HG03139 (cell line): ENCODE measurements at regions not wholly inside any gene's neighbourhood (a gene's known extent, or its start where the extent isn't known, plus 50 kb on each side); places are given as distances from the start of the nearest gene placed in this dataset.
"Not testable (repeated sequence)": the region's sequence is repeated elsewhere in the genome, so short reads cannot be mapped to it uniquely, and the experiment has no call there.

Source experiments
- ATAC-seq: cut with Tn5 transposase; IDR thresholded peaks from one replicate; pipeline ENCODE4 v1.9.1; 2021; ENCODE audit not compliant: unreplicated experiment

DNA sequence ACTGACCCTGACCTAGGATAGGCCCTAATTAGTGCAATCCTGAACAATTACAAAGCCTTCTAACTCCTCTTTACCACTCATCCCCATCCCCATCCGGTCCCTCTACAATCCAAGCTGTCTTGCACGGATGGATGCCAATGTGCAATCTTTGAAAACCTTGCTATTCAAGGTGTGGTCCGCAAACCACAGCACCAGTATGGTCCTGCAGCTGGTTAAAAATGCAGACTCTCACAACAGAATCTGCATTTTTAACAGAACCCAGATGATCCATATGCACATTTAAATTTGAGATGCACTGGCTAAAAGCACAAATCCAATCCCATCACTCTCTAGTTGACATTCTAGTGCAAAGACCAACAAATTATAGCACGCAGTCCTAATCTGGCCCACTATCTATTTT lies 230.6 kb upstream of the KRR1 start:
- ATAC-seq = no peak

DNA sequence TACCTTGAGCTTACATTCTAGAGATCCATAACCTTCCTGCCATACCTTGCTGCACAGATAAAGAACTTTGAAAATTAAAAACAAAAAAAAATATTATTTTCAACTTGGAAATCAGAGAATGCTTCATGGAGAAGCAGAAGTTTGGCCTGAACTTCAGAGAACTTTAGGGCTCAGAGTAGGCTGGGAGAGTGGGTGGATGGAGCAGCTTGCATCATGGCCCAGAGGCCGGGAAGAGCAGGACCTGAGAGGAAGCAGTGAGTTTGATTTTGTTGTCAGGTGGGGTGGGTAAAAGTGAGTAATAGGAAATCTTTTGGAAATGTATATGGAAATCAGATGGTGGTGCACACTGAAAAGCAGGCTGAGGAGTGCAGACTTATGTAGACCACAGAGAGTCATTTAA lies 228.5 kb upstream of the KRR1 start:
- ATAC-seq = no peak

DNA sequence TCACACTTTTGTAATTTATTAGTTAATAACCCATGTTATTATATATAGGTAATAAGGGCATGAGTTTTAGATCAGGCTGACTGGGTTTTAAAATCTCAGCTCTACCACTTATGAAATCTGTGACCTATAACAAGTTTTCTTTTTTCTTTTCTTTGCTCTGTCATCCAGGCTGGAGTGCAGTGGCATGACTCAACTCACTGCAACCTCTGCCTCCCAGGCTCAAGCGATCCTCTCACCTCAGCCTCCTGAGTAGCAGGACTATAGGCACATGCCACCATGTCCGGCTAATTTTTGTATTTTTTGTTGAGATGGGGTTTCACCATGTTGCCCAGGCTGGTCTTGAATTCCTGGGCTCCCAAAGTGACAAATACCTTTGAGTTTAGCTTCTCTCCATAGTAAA lies 227.7 kb upstream of the KRR1 start:
- not testable (repeated sequence) for ATAC-seq

DNA sequence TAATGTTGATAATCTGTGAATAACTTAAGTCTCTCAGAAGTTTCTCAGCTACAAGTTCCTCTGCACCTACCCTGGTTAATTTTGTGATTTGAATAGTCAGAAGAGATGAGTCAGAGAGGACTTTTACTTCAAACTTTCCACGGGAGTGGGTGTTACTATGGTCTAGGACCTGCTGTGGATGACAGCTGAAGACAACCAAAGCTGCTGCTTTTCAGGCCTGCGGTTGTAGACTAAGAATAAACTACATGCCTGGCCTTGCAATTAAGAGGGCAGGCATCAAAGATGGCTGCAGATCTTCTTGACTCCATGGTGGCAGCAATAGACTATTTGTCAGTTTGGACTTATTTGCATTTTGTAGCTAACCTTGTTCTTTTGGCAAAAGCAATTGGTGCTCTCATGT lies 227.1 kb upstream of the KRR1 start:
- ATAC-seq = peak; percentile 78

DNA sequence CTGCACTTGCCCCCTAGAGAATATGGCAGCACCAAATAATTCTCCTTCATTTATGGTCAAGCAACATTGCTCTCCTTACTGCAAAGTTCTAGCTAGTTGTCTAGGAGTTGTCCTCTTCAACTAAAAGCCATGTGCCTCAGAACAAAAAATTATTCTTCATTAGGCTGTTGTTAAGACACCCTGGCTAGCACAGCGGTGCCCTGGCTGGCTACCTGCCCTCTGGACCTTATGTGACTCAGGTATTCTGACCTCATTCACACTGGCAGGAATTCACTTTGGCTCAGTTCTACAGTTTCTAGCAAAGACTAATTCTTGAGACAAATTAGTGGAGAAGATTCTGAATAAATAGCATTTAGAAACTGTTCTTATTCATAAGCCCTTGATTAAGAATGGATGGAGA lies 224.4 kb upstream of the KRR1 start:
- no peak for ATAC-seq

DNA sequence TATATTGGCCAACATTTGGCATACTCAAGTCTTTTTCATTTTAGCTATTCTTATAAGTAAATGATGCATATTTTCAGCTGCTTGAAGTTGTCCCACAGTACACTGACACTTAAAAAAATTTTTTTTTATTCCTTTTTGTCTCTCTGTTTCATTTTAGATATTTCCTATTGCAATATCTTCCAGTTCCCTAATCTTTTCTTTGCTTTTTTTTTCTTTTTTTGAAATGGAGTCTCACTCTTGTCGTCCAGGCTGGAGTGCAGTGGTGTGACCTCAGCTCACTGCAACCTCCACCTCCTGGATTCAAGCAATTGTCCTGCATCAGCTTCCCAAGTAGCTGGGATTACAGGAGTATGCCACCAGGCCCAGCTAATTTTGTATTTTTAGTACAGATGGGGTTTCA lies 217.4 kb upstream of the KRR1 start:
- no peak for ATAC-seq

DNA sequence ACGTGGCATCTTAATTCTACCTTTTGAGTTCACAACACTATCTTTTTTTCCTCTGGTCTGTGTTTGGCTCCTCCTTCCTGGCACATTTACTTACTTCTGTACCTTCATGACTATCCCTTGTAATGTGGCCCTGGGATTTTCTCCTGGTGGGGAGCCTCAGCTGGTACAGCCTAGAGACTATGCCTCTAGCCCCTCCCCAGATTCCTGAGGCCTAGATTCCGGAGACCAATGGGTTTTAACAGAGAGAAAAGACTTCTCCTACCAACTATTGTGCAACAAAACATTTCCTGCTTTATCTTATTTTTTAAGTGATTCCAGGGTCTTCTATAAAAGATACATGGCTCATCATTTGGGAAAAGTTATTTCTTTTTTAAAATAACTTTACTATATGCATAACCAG lies 216.2 kb upstream of the KRR1 start:
- no peak for ATAC-seq

DNA sequence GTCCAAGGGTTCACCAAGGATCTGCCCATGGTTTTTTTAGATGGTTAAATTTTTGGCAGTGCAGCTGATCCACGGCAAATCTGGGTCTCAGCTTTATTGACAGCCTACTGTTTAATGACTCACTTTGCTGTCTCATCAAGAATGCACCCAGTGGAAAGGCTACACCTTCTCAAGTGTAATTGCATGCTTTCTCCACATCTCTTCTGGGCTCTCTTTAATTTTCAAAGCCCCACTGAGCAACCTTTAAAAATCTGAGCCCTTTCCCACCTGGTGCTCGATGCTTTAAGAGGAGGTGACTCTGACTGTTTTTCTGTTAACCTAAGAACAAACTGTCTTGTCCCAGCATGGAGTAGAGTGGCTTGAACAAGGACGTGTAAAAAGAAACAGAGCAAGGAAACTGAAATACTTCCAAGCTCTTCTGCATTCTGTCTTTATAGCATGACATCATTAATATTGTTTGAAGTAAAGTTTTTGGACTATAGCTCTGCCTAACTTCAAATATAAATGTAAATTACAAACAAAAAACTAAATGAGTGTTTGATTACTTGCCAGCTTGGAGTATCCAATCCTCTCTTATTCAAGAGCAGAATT lies 214.2 kb upstream of the KRR1 start:
- no peak for ATAC-seq

DNA sequence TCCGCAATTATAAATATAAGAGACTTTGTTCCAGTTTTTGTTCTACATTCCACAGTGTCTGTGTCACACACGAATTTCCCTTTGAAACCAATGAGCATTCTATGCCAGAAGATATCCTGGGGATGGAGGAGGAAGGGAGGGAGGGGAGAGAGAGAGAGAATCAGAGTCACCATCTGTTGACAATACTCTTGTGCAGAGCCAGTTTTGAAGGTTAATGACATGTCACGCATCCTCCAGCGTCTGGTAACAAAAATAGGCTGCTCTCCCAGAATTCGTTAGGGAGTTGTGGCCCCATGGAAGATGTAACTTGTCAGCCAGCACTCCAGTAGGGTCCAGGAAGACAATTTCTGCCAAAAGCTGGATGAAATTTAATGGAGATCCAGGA lies 213.5 kb upstream of the KRR1 start:
- ATAC-seq = no peak

DNA sequence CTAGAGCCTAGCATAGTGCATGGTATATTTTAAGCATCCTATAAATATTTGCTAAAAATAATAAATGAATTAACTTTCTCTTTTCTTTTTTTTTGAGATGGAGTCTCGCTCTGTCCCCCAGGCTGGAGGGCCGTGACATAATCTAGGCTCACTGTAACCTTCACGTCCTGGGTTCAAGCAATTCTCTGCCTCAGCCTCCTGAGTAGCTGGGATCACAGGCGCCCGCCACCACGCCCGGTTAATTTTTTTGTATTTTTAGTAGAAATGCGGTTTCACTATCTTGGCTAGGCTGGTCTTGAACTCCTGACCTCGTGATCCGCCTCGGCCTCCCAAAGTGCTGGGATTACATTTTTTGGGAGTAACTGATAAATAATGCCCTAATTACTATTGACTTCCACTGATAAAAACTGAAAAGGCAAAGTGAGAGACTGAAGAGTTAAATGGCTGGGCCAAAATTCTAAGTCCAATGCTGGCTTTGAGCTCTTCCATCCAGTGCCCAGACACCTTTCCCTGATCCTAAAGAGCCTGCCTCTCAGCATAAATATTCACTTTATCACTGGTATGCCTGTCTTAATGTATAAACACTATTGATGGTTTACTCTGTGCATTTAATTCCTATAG lies 213.0 kb upstream of the KRR1 start:
- no peak for ATAC-seq

DNA sequence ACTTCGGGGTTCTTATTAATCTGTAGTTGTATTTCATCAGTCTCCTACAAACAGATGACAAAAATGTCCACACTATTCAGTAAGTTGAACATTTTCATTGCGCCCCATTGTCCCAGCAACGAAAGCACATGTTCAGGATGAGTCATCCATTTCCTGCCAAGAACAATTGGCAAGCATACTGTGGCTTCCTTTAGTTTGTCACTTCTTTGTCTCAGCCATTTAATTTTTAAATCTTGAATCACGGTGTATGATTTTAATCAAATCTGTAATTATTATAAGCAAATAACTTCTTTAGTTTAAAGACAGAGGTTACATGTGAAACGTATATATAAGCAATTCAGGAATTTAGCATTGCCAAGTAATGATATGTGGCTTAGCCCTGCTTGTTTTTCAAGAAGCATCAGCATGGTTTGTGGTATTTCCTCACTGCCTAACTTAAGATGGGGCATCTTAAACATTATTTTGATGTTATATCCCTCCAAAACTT lies 211.3 kb upstream of the KRR1 start:
- ATAC-seq = peak; percentile 95

DNA sequence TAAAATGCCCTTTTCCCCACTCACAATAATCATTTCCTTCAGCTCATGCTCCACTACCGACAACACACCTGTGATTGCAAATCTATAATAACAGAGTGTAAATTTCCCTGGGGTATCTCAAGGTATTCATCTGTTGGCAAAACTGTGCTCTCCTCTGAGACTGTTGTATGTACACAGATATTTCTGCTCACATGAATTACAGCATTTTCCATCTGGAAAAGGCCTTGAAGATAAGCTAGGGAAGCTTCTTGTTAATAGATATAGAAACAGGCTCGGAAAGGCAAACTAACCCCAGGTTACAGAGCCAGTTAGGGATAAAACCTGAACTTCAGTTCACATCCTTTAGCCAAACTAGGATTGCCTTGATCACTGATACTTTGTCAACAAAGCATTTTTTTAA lies 210.4 kb upstream of the KRR1 start:
- ATAC-seq = no peak

DNA sequence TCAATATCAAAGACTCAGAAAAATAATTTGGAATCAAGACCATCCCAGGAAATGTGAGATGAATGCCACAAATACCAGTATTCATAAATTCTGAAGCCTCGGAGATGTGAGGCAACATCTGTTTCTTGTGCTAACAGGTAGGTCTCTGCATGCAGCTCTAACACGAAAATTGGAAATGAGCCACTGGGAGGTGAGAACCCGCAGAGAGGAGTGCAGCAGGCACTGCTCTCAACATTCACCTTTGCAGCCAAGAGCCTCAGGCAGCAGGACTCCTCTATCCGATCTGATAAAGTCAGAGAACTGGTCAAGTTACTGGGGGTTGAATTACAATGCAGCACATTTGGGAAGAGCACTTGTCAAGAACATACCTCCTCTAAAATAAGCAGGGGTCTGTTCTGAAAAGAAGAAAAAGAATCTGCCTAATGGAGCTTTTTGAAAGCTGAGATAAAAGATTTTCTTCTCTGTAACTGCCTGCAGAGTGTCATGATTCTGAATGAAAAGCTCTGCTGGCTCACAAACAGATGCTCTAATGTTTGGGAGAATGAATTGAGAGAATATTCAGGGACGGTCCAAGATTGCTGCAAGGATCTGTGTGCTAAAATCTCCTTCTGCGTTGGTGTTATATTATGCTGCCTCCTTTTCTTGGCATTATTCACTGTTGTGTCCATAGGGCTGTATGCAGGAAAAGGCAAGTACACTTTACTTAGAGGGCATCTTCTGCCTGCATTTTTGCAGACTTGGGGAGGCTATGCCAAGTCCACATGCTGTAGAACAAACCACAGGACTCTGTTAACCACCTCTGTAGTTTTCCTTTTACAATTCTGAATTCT lies 209.6 kb upstream of the KRR1 start:
- no peak for ATAC-seq

DNA sequence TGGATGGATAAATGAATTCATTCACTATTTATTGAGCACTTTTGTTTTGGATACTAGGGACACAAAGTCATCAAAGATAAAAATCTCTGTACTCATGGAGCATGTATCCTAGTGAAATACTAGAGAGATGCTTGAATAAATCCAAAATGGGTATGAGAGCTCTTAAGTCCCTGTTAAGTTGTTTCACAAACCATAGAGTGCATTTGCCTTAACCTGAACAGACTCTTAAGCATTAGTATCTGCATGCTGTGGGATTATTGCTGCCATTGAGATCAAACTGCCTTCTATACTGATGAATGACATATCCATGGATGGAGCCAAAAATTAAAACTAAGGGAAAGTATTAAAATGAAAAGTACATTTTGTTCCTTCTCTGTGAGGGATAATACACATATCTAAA lies 206.5 kb upstream of the KRR1 start:
- no peak for ATAC-seq

DNA sequence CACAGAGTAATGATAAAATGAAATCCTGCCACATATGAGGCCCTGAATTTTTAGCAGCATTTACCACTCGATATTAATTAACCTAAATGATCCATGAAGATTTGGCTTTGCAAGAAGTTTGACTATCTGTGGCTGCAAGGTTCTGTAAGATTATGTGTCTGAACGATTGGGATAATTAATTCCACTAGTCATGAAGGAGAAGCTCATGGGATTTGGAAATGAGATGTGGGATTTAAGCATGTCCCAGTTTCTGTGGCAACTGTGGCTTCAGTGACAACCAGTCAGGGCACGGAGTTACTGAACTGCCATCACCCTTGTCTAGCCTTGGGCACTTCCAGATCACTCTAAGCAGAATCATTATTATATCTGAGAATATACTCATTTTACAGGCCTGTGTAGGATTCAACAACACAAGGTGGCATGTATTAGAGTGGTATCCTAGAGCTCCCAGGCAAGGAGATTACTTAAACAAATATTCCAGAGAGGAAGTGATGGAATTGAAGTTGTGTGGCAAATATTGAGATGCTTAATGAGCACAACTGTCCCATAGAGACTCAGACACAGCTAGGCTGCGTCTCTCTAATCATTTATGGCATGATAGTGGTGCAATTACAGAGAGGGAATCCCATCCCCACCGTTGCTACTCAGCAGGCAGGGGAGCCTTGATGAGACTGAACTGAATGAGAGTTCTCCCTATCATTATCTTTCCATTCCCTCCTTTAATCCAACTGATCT lies 205.0 kb upstream of the KRR1 start:
- ATAC-seq = no peak

DNA sequence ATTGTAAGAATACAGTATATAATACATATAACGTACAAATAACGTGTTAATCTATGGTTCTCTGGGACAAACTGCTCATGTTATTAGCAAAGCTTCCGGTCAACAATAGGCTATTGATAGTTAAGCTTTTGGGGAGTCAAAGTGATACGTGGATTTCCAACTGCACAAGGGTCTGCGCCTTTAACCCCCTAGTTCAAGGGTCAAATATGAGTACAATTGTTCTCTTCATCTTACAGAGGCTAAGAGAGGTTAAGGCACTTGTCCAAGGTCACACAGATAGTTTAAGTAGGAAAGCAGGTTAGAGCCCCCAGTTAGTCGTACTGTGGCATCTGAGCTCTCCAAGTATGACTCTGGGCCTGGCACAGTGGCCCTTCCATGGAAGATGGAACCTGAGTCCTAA lies 204.3 kb upstream of the KRR1 start:
- ATAC-seq = no peak

DNA sequence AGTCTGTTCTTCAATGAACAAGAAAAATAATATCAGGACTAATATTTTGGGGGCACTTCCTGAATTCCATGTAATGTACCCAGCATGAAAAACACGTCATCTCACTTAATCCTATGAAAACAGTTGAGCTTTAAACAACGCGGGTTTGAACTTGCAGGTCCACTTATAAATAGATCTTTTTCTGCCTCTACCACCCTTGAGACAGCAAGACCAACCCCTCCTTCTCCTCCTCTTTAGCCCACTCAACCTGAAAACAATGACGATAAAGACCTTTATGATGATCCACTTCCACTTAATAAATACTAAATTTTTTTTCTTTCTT lies 203.9 kb upstream of the KRR1 start:
- no peak for ATAC-seq

DNA sequence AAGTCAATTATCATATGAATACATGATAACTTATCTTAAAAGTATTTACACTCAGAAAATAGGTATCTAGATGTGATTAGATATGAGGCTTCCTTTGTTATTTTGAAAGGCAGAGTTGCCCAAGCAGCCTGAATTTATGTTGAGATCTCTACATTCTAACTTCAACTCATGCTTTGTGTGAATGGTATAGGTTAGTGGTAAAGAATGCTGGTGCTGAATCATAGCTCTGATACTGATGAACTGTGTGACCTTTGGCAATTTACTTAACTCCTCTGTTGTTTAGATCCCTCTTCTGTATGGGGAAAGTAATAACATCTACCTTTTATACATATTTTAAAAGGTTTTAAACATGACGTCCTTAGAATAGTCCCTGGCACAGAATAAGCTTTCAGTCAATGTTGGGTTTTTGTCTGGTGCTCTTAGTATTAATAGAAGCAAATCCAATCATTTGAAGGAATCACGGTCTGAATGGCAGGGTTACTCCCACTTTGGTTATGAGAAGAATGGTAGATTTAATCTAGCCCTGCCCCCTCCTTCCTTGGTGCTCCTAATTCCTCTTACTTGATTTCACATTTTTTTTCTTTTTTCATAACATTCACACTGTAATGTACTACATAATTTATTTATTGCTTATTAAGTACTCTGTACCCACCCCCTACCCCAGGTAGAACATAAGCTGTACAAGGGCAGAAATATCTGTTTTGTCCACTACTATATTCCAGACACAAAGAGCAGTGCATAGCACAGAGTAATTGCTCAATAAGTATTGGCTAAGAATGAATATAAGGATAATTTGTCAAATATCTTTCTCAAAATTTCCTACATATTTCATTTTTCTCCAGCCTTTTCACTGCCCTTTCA lies 203.3 kb upstream of the KRR1 start:
- ATAC-seq = no peak

DNA sequence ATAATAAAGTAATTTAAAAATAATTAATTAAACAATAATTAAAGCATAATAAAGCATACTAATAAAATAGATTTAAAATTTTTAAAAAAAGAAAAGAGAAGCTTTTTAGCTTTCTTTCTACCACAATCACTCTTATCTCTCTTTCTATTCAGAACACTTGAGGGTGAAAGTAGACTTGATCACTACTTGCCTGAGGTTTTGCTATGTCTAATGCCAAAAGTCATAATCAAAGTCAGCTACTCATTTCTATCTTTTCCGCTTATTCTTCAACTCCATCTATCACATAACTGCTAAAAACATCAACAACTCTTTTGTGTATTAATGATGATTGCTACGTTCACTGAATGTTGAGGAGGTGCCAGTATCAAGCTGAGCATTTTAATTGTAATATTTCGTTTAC lies 202.0 kb upstream of the KRR1 start:
- no peak for ATAC-seq

DNA sequence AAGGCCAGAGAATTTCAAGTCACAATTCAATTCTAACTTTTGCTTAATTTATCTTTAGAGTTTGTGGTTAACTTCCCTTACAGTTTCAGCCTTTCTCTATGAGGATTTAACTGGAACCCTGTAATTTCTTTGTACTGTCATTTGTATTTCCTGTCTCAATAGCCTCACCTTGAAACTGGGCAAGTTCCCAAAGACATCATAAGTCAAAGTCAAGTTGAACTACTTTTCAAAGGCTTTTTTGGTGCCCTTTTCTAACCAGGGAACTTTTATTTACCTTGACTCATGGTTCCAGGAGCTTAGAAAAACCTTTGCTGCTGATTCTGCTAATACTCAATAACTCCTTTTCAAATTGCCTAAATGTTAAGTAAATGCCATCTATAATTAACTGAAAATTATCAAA lies 200.8 kb upstream of the KRR1 start:
- ATAC-seq = no peak

DNA sequence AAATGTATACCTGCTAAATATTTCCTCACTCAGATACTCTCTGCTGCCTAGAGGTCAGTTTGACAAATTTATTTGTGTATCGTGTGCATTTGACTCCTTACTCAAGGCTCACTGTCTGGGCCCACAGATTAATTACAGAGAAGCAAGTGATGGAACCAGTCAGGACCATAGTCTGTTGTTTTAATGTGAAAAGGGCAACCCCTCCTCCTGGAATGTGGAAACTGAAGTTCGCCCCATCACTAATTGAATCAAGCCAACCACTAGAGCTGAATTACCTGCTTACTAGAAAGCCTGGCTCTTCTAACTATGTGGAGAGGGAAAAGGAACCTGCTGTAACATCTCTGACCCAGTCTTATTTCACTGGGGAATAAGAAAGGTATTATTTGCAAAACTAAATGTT lies 199.9 kb upstream of the KRR1 start:
- no peak for ATAC-seq
